Testis (tissue), 2 donors: ENCODE measurements at regions not wholly inside any gene's neighbourhood (a gene's known extent, or its start where the extent isn't known, plus 50 kb on each side); places are given as distances from the start of the nearest gene placed in this dataset.

Experiments used
- CTCF ChIP-seq, 3 experiments: fragments of 450-650 bp in 2 of 3; fragments of 200-600 bp in 1 of 3; sonication (generic) in 1 of 3; IDR thresholded peaks; one replicate each; pipeline ENCODE4 v1.5.1; 2016 to 2019; ENCODE audit warnings: antibody characterized with exemption in 3 of 3, mild to moderate bottlenecking in 2 of 3, moderate library complexity in 1 of 3
- POLR2A ChIP-seq: fragments of 450-650 bp; IDR thresholded peaks from one replicate; pipeline ENCODE4 v1.6.1; 2017; ENCODE audit warnings: antibody characterized with exemption, mild to moderate bottlenecking, moderate library complexity

- TF ChIP-seq CTCF (IDR thresholded peaks at IDR 0.05) (no peak), POLR2A (no peak)
Observed at GRCh38 chr4:12138488-12138887, 709.8 kb upstream of the HS3ST1 start.
